OCI-LY7 (cell line): ENCODE measurements at regions not wholly inside any gene's neighbourhood (a gene's known extent, or its start where the extent isn't known, plus 50 kb on each side); places are given as distances from the start of the nearest gene placed in this dataset.

Source experiments
- BruUV-seq: library from RNA; stranded (reverse); fragments of 400-500 nt; replicated peaks from 2 replicates; lab custom pipeline; 2021; lab: Mats Ljungman, UMichigan
- CTCF ChIA-PET: fragments of 300-600 bp; sonication (Branson Sonifier 250); formaldehyde crosslinking; loops from one replicate; lab custom pipeline; 2022; ENCODE audit warnings: antibody characterized with exemption; ENCODE audit not compliant: unreplicated experiment; lab: Charles Lee
- POLR2A ChIA-PET: fragments of 300-600 bp; sonication (Branson Sonifier 250); formaldehyde crosslinking; loops from one replicate; lab custom pipeline; 2022; ENCODE audit warnings: antibody characterized with exemption; lab: Charles Lee
- DNase-seq: peaks from one replicate; pipeline ENCODE4 v3.0.0-alpha.2; 2015; ENCODE audit warnings: low spot score
- H2AFZ ChIP-seq: fragments of 200-600 bp; sonication (generic), shearing (Covaris generic); 2 replicates; pipeline ENCODE4 v1.6.1; 2014; ENCODE audit warnings: mild to moderate bottlenecking, antibody characterized with exemption, low read length, moderate library complexity
- H3K27ac ChIP-seq: fragments of 200-600 bp; sonication (generic); 2 replicates; pipeline ENCODE4 v1.5.1; 2014; ENCODE audit warnings: mixed run types, low read depth, mild to moderate bottlenecking, moderate library complexity, low read length, inconsistent platforms; ENCODE audit not compliant: poor library complexity, severe bottlenecking
- H3K36me3 ChIP-seq: fragments of 200-600 bp; sonication (generic); 2 replicates; pipeline ENCODE4 v1.6.1; 2014; ENCODE audit warnings: mild to moderate bottlenecking, antibody characterized with exemption, low read length, moderate library complexity, mixed read lengths; ENCODE audit not compliant: insufficient read depth
- H3K4me1 ChIP-seq: fragments of 200-600 bp; sonication (generic); 2 replicates; pipeline ENCODE4 v1.5.1; 2014; ENCODE audit warnings: mild to moderate bottlenecking, low read length; ENCODE audit not compliant: insufficient read depth, poor library complexity, severe bottlenecking
- H3K4me2 ChIP-seq: fragments of 200-600 bp; sonication (generic); 2 replicates; pipeline ENCODE4 v1.6.1; 2014; ENCODE audit warnings: mild to moderate bottlenecking, low read length
- H3K4me3 ChIP-seq: fragments of 200-600 bp; sonication (generic); 2 replicates; pipeline ENCODE4 v1.5.1; 2014; ENCODE audit warnings: mild to moderate bottlenecking, low read depth, low read length; ENCODE audit not compliant: poor library complexity, severe bottlenecking
- H3K79me2 ChIP-seq: fragments of 200-600 bp; sonication (generic); 2 replicates; pipeline ENCODE4 v1.6.1; 2016; ENCODE audit warnings: low read depth, mild to moderate bottlenecking, low read length, moderate library complexity, mixed read lengths; ENCODE audit not compliant: insufficient read depth
- H3K9me2 ChIP-seq: fragments of 200-600 bp; sonication (generic); 2 replicates; pipeline ENCODE4 v1.6.1; 2016; ENCODE audit warnings: mild to moderate bottlenecking, low read length, mixed read lengths; ENCODE audit not compliant: insufficient read depth
- H3K9me3 ChIP-seq: fragments of 200-600 bp; sonication (generic); 2 replicates; pipeline ENCODE4 v1.6.1; 2014; ENCODE audit warnings: mild to moderate bottlenecking, mixed run types, low read length, mixed read lengths
- H4K20me1 ChIP-seq: fragments of 200-600 bp; sonication (generic); 2 replicates; pipeline ENCODE4 v1.6.1; 2014; ENCODE audit warnings: mild to moderate bottlenecking, antibody characterized with exemption, low read length, moderate library complexity, mixed read lengths; ENCODE audit not compliant: insufficient read depth
- CTCF ChIP-seq: fragments of 200-600 bp; sonication (generic); conservative IDR thresholded peaks from 2 replicates; pipeline ENCODE4 v1.5.1; 2014; ENCODE audit warnings: mild to moderate bottlenecking, antibody characterized with exemption, low read length, moderate library complexity, mixed read lengths
- EZH2phosphoT487 ChIP-seq: fragments of 200-600 bp; sonication (generic); IDR thresholded peaks from 2 replicates; pipeline ENCODE4 v1.6.1; 2018; ENCODE audit warnings: low read depth, borderline replicate concordance, mild to moderate bottlenecking, mixed run types, antibody characterized with exemption, low read length, moderate library complexity, mixed read lengths
- intact Hi-C: fragments of 100-400 bp; cut with micrococcal nuclease; formaldehyde crosslinking; loops from one replicate; pipeline ENCODE4 v1.10.0; 2022; ENCODE audit not compliant: unreplicated experiment

GRCh38 chr2:236826606-236827156 lies 257.1 kb downstream of the ACKR3 start:
- BruUV-seq, result no TSS peak
- Histone ChIP-seq H3K36me3 (no peaks in the 10 kb centered on the region), H3K4me2 (no peak overlapping the region), H3K9me2 (no peaks in the 10 kb centered on the region), H3K4me3 (no peak overlapping the region), H2AFZ (no peak overlapping the region), H3K27ac (no peak overlapping the region), H3K9me3 (no peaks in the 10 kb centered on the region), H3K79me2 (no peaks in the 10 kb centered on the region), H4K20me1 (no peaks in the 10 kb centered on the region), H3K4me1 (no peaks in the 10 kb centered on the region)
- TF ChIP-seq EZH2phosphoT487, result no peak
- TF ChIP-seq CTCF, result no peak
- ChIA-PET CTCF (no interaction called here), POLR2A (no interaction called here)
- intact Hi-C loops, result no loop called here
- DNase-seq, result no peak

- Histone ChIP-seq H3K9me3 (no peaks in the 10 kb centered on the region), H4K20me1 (no peaks in the 10 kb centered on the region), H3K36me3 (no peaks in the 10 kb centered on the region), H3K27ac (no peak overlapping the region), H3K9me2 (no peaks in the 10 kb centered on the region), H3K4me1 (no peaks in the 10 kb centered on the region), H3K4me2 (no peak overlapping the region), H3K79me2 (no peaks in the 10 kb centered on the region), H3K4me3 (no peak overlapping the region), H2AFZ (no peak overlapping the region)
- CTCF ChIA-PET, result no interaction called here
- POLR2A ChIA-PET, result no interaction called here
- BruUV-seq, result no TSS peak
- TF ChIP-seq EZH2phosphoT487 (no peak), CTCF (no peak)
- intact Hi-C loops, result no loop called here
- no peak for DNase-seq
These were observed 257.7 kb upstream of the COPS8 start for GRCh38 chr2:236827997-236828396.

GRCh38 chr2:236828820-236829219 lies 256.9 kb upstream of the COPS8 start:
- no peak for TF ChIP-seq CTCF
- no peak for TF ChIP-seq EZH2phosphoT487
- no peak overlapping the region for H3K27ac ChIP-seq
- no peaks in the 10 kb centered on the region for H3K79me2 ChIP-seq
- no peak overlapping the region for H3K4me2 ChIP-seq
- intact Hi-C loops, result no loop called here
- ChIA-PET POLR2A (interaction anchor here (0.7 kb wide), 1 partner anchor 617 kb away, joined by 3 read pairs; no protein-coding TSS in a partner anchor), CTCF (no interaction called here)
- no peaks in the 10 kb centered on the region for H3K36me3 ChIP-seq
- no peak for DNase-seq
- BruUV-seq, result no TSS peak
- H3K9me2 ChIP-seq, result no peaks in the 10 kb centered on the region
- no peaks in the 10 kb centered on the region for H4K20me1 ChIP-seq
- no peak overlapping the region for H2AFZ ChIP-seq
- H3K4me3 ChIP-seq, result no peak overlapping the region
- no peaks in the 10 kb centered on the region for H3K4me1 ChIP-seq
- H3K9me3 ChIP-seq, result no peaks in the 10 kb centered on the region
